H9 (cell line): ENCODE measurements at regions not wholly inside any gene's neighbourhood (a gene's known extent, or its start where the extent isn't known, plus 50 kb on each side); places are given as distances from the start of the nearest gene placed in this dataset.
"Not testable (repeated sequence)": the region's sequence is repeated elsewhere in the genome, so short reads cannot be mapped to it uniquely, and the experiment has no call there.

Experiments
- DNase-seq: peaks from one replicate; pipeline ENCODE4 v3.0.0-alpha.2; 2017
- H2AFZ ChIP-seq: one replicate; pipeline ENCODE4 v1.6.1; 2013; ENCODE audit warnings: mild to moderate bottlenecking, low read length, control low read depth, moderate library complexity
- H2AK5ac ChIP-seq: 2 replicates; pipeline ENCODE4 v1.6.1; 2013; ENCODE audit warnings: low read length, control low read depth, mixed read lengths; ENCODE audit not compliant: insufficient read length
- H2BK120ac ChIP-seq: one replicate; pipeline ENCODE4 v1.6.1; 2013; ENCODE audit warnings: low read depth, mild to moderate bottlenecking, low read length, control low read depth, inconsistent platforms; ENCODE audit not compliant: poor library complexity, severe bottlenecking
- H2BK12ac ChIP-seq: 2 replicates; pipeline ENCODE4 v1.6.1; 2013; ENCODE audit warnings: low read length, control low read depth, mixed read lengths, low read depth; ENCODE audit not compliant: insufficient read length
- H2BK15ac ChIP-seq: 2 replicates; pipeline ENCODE4 v1.6.1; 2013; ENCODE audit warnings: low read depth, low read length, control low read depth
- H2BK20ac ChIP-seq: one replicate; pipeline ENCODE4 v1.6.1; 2013; ENCODE audit warnings: low read depth, mild to moderate bottlenecking, low read length, control low read depth, inconsistent platforms; ENCODE audit not compliant: poor library complexity, severe bottlenecking
- H2BK5ac ChIP-seq: 2 replicates; pipeline ENCODE4 v1.6.1; 2013; ENCODE audit warnings: low read length, control low read depth, mixed read lengths; ENCODE audit not compliant: insufficient read length
- H3K14ac ChIP-seq: 2 replicates; pipeline ENCODE4 v1.6.1; 2013; ENCODE audit warnings: low read length, control low read depth; ENCODE audit not compliant: insufficient read depth
- H3K18ac ChIP-seq: 2 replicates; pipeline ENCODE4 v1.6.1; 2013; ENCODE audit warnings: low read depth, mild to moderate bottlenecking, mixed read lengths, low read length, control low read depth; ENCODE audit not compliant: insufficient read length
- H3K23ac ChIP-seq: 2 replicates; pipeline ENCODE4 v1.6.1; 2013; ENCODE audit warnings: low read length, control low read depth, mixed read lengths, low read depth; ENCODE audit not compliant: insufficient read length
- H3K23me2 ChIP-seq: 2 replicates; pipeline ENCODE4 v1.6.1; 2013; ENCODE audit warnings: low read depth, mild to moderate bottlenecking, mixed read lengths, low read length, control low read depth; ENCODE audit not compliant: insufficient read length, poor library complexity, severe bottlenecking
- H3K27ac ChIP-seq: 2 replicates; pipeline ENCODE4 v1.5.1; 2013; ENCODE audit warnings: low read length, control low read depth, mixed read lengths, low read depth; ENCODE audit not compliant: insufficient read length
- H3K27me3 ChIP-seq: 2 replicates; pipeline ENCODE4 v1.6.1; 2013; ENCODE audit warnings: low read length, control low read depth, inconsistent platforms; ENCODE audit not compliant: insufficient read depth
- H3K4ac ChIP-seq: 2 replicates; pipeline ENCODE4 v1.6.1; 2013; ENCODE audit warnings: low read depth, mild to moderate bottlenecking, control low read depth, inconsistent platforms, low read length, moderate library complexity
- H3K4me1 ChIP-seq: 2 replicates; pipeline ENCODE4 v1.6.1; 2013; ENCODE audit warnings: low read length, control low read depth, inconsistent platforms; ENCODE audit not compliant: insufficient read depth
- H3K4me2 ChIP-seq: 2 replicates; pipeline ENCODE4 v1.6.1; 2013; ENCODE audit warnings: low read length, control low read depth, mixed read lengths; ENCODE audit not compliant: insufficient read length, insufficient read depth
- H3K56ac ChIP-seq: 2 replicates; pipeline ENCODE4 v1.6.1; 2013; ENCODE audit warnings: low read depth, mild to moderate bottlenecking, mixed read lengths, low read length, control low read depth; ENCODE audit not compliant: insufficient read length
- H3K79me1 ChIP-seq: 2 replicates; pipeline ENCODE4 v1.6.1; 2013; ENCODE audit warnings: low read depth, mild to moderate bottlenecking, moderate library complexity, low read length, control low read depth, inconsistent platforms; ENCODE audit not compliant: insufficient read depth, poor library complexity, severe bottlenecking
- H3K79me2 ChIP-seq: 2 replicates; pipeline ENCODE4 v1.6.1; 2013; ENCODE audit warnings: low read length, control low read depth, inconsistent platforms; ENCODE audit not compliant: insufficient read depth
- H3K9ac ChIP-seq: 2 replicates; pipeline ENCODE4 v1.6.1; 2013; ENCODE audit warnings: low read length, control low read depth, mixed read lengths; ENCODE audit not compliant: insufficient read length; ENCODE audit errors: extremely low read depth
- H3K9me3 ChIP-seq: one replicate; pipeline ENCODE4 v1.6.1; 2013; ENCODE audit warnings: low read depth, low read length, inconsistent platforms; ENCODE audit not compliant: control insufficient read depth
- H3T11ph ChIP-seq: one replicate; pipeline ENCODE4 v1.6.1; 2013; ENCODE audit warnings: mild to moderate bottlenecking, low read length, control low read depth, inconsistent platforms
- H4K20me1 ChIP-seq: one replicate; pipeline ENCODE4 v1.6.1; 2013; ENCODE audit not compliant: control insufficient read depth, insufficient read length, insufficient read depth
- H4K5ac ChIP-seq: 2 replicates; pipeline ENCODE4 v1.6.1; 2013; ENCODE audit warnings: low read depth, mild to moderate bottlenecking, mixed read lengths, low read length, control low read depth; ENCODE audit not compliant: insufficient read length
- H4K8ac ChIP-seq: replicated peaks from 2 replicates; pipeline ENCODE4 v1.6.1; 2013; ENCODE audit warnings: low read length, control low read depth, mixed read lengths, low read depth; ENCODE audit not compliant: insufficient read length
- H4K91ac ChIP-seq: 2 replicates; pipeline ENCODE4 v1.6.1; 2013; ENCODE audit warnings: low read depth, mild to moderate bottlenecking, moderate library complexity, mixed read lengths, low read length, control low read depth; ENCODE audit not compliant: insufficient read length
- H3K27ac Mint-ChIP-seq, 3 experiments: 2 replicates in 2 of 3; 3 replicates in 1 of 3; pipeline ENCODE4 v1.8.0; 2020 to 2021; ENCODE audit warnings: mixed read lengths in 3 of 3, mild to moderate bottlenecking in 1 of 3, moderate library complexity in 1 of 3
- H3K27me3 Mint-ChIP-seq: 2 replicates; pipeline ENCODE4 v1.8.0; 2021; ENCODE audit warnings: low read depth, mild to moderate bottlenecking, moderate library complexity, mixed read lengths
- H3K36me3 Mint-ChIP-seq, 3 experiments: 2 replicates in 2 of 3; 3 replicates in 1 of 3; pipeline ENCODE4 v1.8.0; 2020 to 2021; ENCODE audit warnings: low read depth in 3 of 3, mixed read lengths in 3 of 3; ENCODE audit not compliant: insufficient read depth in 1 of 3
- H3K4me1 Mint-ChIP-seq, 2 experiments: 2 replicates each; pipeline ENCODE4 v1.8.0; 2020; ENCODE audit warnings: mixed read lengths in 2 of 2
- H3K4me3 Mint-ChIP-seq, 2 experiments: 2 replicates in 1 of 2; 3 replicates in 1 of 2; pipeline ENCODE4 v1.8.0; 2020 to 2021; ENCODE audit warnings: mild to moderate bottlenecking in 2 of 2, mixed read lengths in 2 of 2, moderate library complexity in 1 of 2
- H3K9me3 Mint-ChIP-seq, 2 experiments: 2 replicates in 1 of 2; 3 replicates in 1 of 2; pipeline ENCODE4 v1.8.0; 2020; ENCODE audit warnings: mild to moderate bottlenecking in 2 of 2, mixed read lengths in 2 of 2, moderate library complexity in 1 of 2
- WGBS: extraction: QIAGEN DNeasy Blood & Tissue Kit; methylation state at CpG from one replicate; pipeline ENCODE4 v1.1.7; 2013; ENCODE audit warnings: missing lambda C conversion rate, low lambda C conversion rate, mixed read lengths; ENCODE audit not compliant: insufficient read length; ENCODE audit errors: extremely low coverage; 5-methylcytosine and 5-hydroxymethylcytosine counted together

DNA sequence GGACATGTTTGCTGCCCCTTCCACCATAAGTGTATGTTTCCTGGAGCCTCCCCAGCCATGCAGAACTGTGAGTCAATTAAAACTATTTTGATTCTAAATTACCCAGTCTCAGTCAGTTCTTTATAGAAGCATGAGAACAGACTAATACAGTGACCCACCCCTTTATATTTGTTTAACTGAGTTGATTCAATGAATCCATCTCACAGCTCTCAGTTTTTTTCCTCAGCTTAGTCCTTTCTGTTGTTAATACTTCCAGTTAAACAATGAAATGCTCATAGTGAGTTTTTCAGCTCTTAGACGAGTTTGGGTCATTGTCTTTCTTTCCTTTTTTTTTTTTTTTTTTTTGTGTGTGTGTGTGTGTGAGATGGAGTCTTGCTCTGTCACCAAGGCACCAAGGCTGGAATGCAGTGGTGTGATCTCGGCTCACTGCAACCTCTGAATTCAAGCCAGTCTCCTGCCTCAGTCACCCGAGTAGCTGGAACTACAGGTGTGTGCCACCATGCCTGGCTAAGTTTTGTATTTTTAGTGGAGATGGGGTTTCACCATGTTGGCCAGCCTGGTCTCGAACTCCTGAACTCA is 627.4 kb downstream of the SPATA31A7 start:
- H4K20me1 ChIP-seq, H3K27ac Mint-ChIP-seq, H4K5ac ChIP-seq, H2BK15ac ChIP-seq, H3K4me3 Mint-ChIP-seq, H3K36me3 Mint-ChIP-seq, H3K56ac ChIP-seq, H4K91ac ChIP-seq, H3K27me3 Mint-ChIP-seq, H2BK20ac ChIP-seq, H2AK5ac ChIP-seq, H3K4ac ChIP-seq, H3T11ph ChIP-seq, H2BK12ac ChIP-seq, DNase-seq, H3K14ac ChIP-seq, H3K79me2 ChIP-seq, H2AFZ ChIP-seq, H2BK120ac ChIP-seq, H3K4me1 ChIP-seq, H4K8ac ChIP-seq, H3K23ac ChIP-seq, H3K27ac ChIP-seq, H3K9ac ChIP-seq, H3K4me1 Mint-ChIP-seq, H3K18ac ChIP-seq, H3K79me1 ChIP-seq, H3K23me2 ChIP-seq, H3K9me3 Mint-ChIP-seq, H3K9me3 ChIP-seq, H3K27me3 ChIP-seq, H3K4me2 ChIP-seq, H2BK5ac ChIP-seq: not testable (repeated sequence)
- WGBS: no CpG with 5 or more reads among the region's 4 CpGs

DNA sequence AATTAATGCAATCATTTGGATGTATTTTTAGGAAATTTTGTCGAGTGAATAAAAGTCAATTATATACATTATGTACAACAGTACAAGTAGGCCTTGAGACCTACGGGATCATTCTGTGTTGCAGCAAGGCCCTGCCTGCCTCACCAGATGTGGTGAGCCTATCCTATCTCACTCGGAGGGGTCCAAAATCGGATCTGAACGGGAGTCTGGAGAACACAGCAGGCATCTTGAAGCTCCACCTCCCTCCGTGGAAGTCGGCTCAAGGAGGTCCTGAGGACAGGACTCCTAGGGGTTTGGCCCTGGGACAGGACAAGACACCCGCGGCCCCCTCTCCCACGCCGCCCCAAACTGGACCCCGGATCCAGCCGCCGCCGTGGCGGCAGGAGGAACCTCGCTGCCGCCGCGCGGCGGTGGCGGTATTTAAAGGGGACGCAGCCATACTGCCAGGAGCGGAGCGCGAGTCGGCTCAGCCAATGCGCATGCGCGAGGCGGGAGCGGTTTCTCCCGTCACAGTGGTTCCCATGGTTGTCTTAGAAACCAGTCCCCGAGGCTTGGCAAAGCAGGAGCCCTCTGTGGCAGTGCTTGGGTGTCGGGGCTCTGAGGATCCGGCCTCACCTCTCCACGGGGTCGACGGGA is 663.9 kb downstream of the SPATA31A7 start:
- H3K9ac ChIP-seq, DNase-seq: not testable (repeated sequence)
- no CpG with 5 or more reads among the region's 40 CpGs for WGBS

More for the DNA sequence above, 663.9 kb downstream of the SPATA31A7 start:
- H3K23me2 ChIP-seq, H3K9me3 Mint-ChIP-seq, H3K27ac ChIP-seq, H3K4me3 Mint-ChIP-seq, H2BK120ac ChIP-seq, H2BK5ac ChIP-seq, H3K27me3 Mint-ChIP-seq, H3K4me2 ChIP-seq, H4K5ac ChIP-seq, H2BK20ac ChIP-seq, H3K79me2 ChIP-seq, H4K91ac ChIP-seq, H4K8ac ChIP-seq, H3K23ac ChIP-seq, H3K4me1 ChIP-seq, H3K9me3 ChIP-seq, H3K4ac ChIP-seq, H3K27ac Mint-ChIP-seq, H3K36me3 Mint-ChIP-seq, H3K18ac ChIP-seq, H4K20me1 ChIP-seq, H2BK15ac ChIP-seq, H3K56ac ChIP-seq, H3K4me1 Mint-ChIP-seq, H3K79me1 ChIP-seq, H3T11ph ChIP-seq, H2AK5ac ChIP-seq, H3K27me3 ChIP-seq, H3K14ac ChIP-seq, H2AFZ ChIP-seq, H2BK12ac ChIP-seq: not testable (repeated sequence)
